ENCODE measurements at regions not wholly inside any gene's neighbourhood (a gene's known extent, or its start where the extent isn't known, plus 50 kb on each side); places are given as distances from the start of the nearest gene placed in this dataset.
"Not testable (repeated sequence)": the region's sequence is repeated elsewhere in the genome, so short reads cannot be mapped to it uniquely, and the experiment has no call there.

- no peaks in the 10 kb centered on the region for H3K27me3 ChIP-seq (ENCODE audit: control insufficient read depth in 2 of 2, insufficient read depth in 2 of 2, low read length in 2 of 2)
- H3K36me3 ChIP-seq (ENCODE audit: control insufficient read depth in 2 of 2, insufficient read depth in 2 of 2, low read length in 2 of 2), result no peaks in the 10 kb centered on the region
- no peak overlapping the region for H3K4me3 ChIP-seq (ENCODE audit: low read length in 2 of 2)
- no peaks in the 10 kb centered on the region for H3K9me3 ChIP-seq (ENCODE audit: control insufficient read depth in 2 of 2, low read length in 2 of 2)
- no peaks in the 10 kb centered on the region for H3K4me1 ChIP-seq (ENCODE audit: control insufficient read depth in 2 of 2, insufficient read depth in 2 of 2, low read length in 2 of 2)
- no peak overlapping the region for H3K27ac ChIP-seq (ENCODE audit: low read depth in 2 of 2, low read length in 2 of 2)
- no peak overlapping the region for H3K9ac ChIP-seq (ENCODE audit: low read depth in 1 of 2, low read length in 2 of 2)
Observed at GRCh38 chr7:106570948-106571418, 90.0 kb downstream of the CCDC71L start.

- Histone ChIP-seq H3K9me3 (ENCODE audit: control insufficient read depth in 2 of 2, low read length in 2 of 2) (no peaks in the 10 kb centered on the region), H3K4me1 (ENCODE audit: control insufficient read depth in 2 of 2, insufficient read depth in 2 of 2, low read length in 2 of 2) (no peaks in the 10 kb centered on the region), H3K36me3 (ENCODE audit: control insufficient read depth in 2 of 2, insufficient read depth in 2 of 2, low read length in 2 of 2) (no peaks in the 10 kb centered on the region), H3K9ac (ENCODE audit: low read depth in 1 of 2, low read length in 2 of 2) (no peak overlapping the region), H3K27me3 (ENCODE audit: control insufficient read depth in 2 of 2, insufficient read depth in 2 of 2, low read length in 2 of 2) (no peaks in the 10 kb centered on the region), H3K27ac (ENCODE audit: low read depth in 2 of 2, low read length in 2 of 2) (no peak overlapping the region), H3K4me3 (ENCODE audit: low read length in 2 of 2) (no peak overlapping the region)
Observed at GRCh38 chr7:106570146-106570545, 90.8 kb downstream of the CCDC71L start.

GRCh38 chr7:106569500-106569929, 91.4 kb downstream of the CCDC71L start:
- Histone ChIP-seq H3K27ac (ENCODE audit: low read depth in 2 of 2, low read length in 2 of 2) (no peak overlapping the region), H3K9ac (ENCODE audit: low read depth in 1 of 2, low read length in 2 of 2) (no peak overlapping the region), H3K27me3 (ENCODE audit: control insufficient read depth in 2 of 2, insufficient read depth in 2 of 2, low read length in 2 of 2) (no peaks in the 10 kb centered on the region), H3K4me1 (ENCODE audit: control insufficient read depth in 2 of 2, insufficient read depth in 2 of 2, low read length in 2 of 2) (no peaks in the 10 kb centered on the region), H3K4me3 (ENCODE audit: low read length in 2 of 2) (no peak overlapping the region), H3K9me3 (ENCODE audit: control insufficient read depth in 2 of 2, low read length in 2 of 2) (no peaks in the 10 kb centered on the region), H3K36me3 (ENCODE audit: control insufficient read depth in 2 of 2, insufficient read depth in 2 of 2, low read length in 2 of 2) (no peaks in the 10 kb centered on the region)

- Histone ChIP-seq H3K36me3 (ENCODE audit: control insufficient read depth in 2 of 2, insufficient read depth in 2 of 2, low read length in 2 of 2) (no peaks in the 10 kb centered on the region), H3K9ac (ENCODE audit: low read depth in 1 of 2, low read length in 2 of 2) (no peak overlapping the region), H3K27me3 (ENCODE audit: control insufficient read depth in 2 of 2, insufficient read depth in 2 of 2, low read length in 2 of 2) (no peaks in the 10 kb centered on the region), H3K4me3 (ENCODE audit: low read length in 2 of 2) (no peak overlapping the region), H3K27ac (ENCODE audit: low read depth in 2 of 2, low read length in 2 of 2) (no peak overlapping the region), H3K4me1 (ENCODE audit: control insufficient read depth in 2 of 2, insufficient read depth in 2 of 2, low read length in 2 of 2) (no peaks in the 10 kb centered on the region), H3K9me3 (ENCODE audit: control insufficient read depth in 2 of 2, low read length in 2 of 2) (no peaks in the 10 kb centered on the region)
Observed at GRCh38 chr7:106568680-106569499, 92.1 kb downstream of the CCDC71L start.

- Histone ChIP-seq H3K4me3 (ENCODE audit: low read length in 2 of 2) (no peak overlapping the region), H3K9ac (ENCODE audit: low read depth in 1 of 2, low read length in 2 of 2) (no peak overlapping the region), H3K27me3 (ENCODE audit: control insufficient read depth in 2 of 2, insufficient read depth in 2 of 2, low read length in 2 of 2) (no peaks in the 10 kb centered on the region), H3K9me3 (ENCODE audit: control insufficient read depth in 2 of 2, low read length in 2 of 2) (no peaks in the 10 kb centered on the region), H3K27ac (ENCODE audit: low read depth in 2 of 2, low read length in 2 of 2) (no peak overlapping the region), H3K36me3 (ENCODE audit: control insufficient read depth in 2 of 2, insufficient read depth in 2 of 2, low read length in 2 of 2) (no peaks in the 10 kb centered on the region), H3K4me1 (ENCODE audit: control insufficient read depth in 2 of 2, insufficient read depth in 2 of 2, low read length in 2 of 2) (no peaks in the 10 kb centered on the region)
Observed at GRCh38 chr7:106568002-106568679, 92.8 kb downstream of the CCDC71L start.

GRCh38 chr7:106567204-106568001, 93.6 kb downstream of the CCDC71L start:
- not testable (repeated sequence) for H3K9me3 ChIP-seq (ENCODE audit: control insufficient read depth in 2 of 2, low read length in 2 of 2); H3K36me3 ChIP-seq (ENCODE audit: control insufficient read depth in 2 of 2, insufficient read depth in 2 of 2, low read length in 2 of 2); H3K4me3 ChIP-seq (ENCODE audit: low read length in 2 of 2); H3K27me3 ChIP-seq (ENCODE audit: control insufficient read depth in 2 of 2, insufficient read depth in 2 of 2, low read length in 2 of 2); H3K9ac ChIP-seq (ENCODE audit: low read depth in 1 of 2, low read length in 2 of 2); H3K4me1 ChIP-seq (ENCODE audit: control insufficient read depth in 2 of 2, insufficient read depth in 2 of 2, low read length in 2 of 2); H3K27ac ChIP-seq (ENCODE audit: low read depth in 2 of 2, low read length in 2 of 2)

- Histone ChIP-seq H3K4me3 (ENCODE audit: low read length in 2 of 2) (no peak overlapping the region), H3K9ac (ENCODE audit: low read depth in 1 of 2, low read length in 2 of 2) (no peak overlapping the region), H3K9me3 (ENCODE audit: control insufficient read depth in 2 of 2, low read length in 2 of 2) (no peaks in the 10 kb centered on the region), H3K36me3 (ENCODE audit: control insufficient read depth in 2 of 2, insufficient read depth in 2 of 2, low read length in 2 of 2) (no peaks in the 10 kb centered on the region), H3K4me1 (ENCODE audit: control insufficient read depth in 2 of 2, insufficient read depth in 2 of 2, low read length in 2 of 2) (no peaks in the 10 kb centered on the region), H3K27ac (ENCODE audit: low read depth in 2 of 2, low read length in 2 of 2) (no peak overlapping the region), H3K27me3 (ENCODE audit: control insufficient read depth in 2 of 2, insufficient read depth in 2 of 2, low read length in 2 of 2) (no peaks in the 10 kb centered on the region)
Observed at GRCh38 chr7:106566672-106567071, 94.3 kb downstream of the CCDC71L start.

- H3K9me3 ChIP-seq (ENCODE audit: control insufficient read depth in 2 of 2, low read length in 2 of 2), result no peaks in the 10 kb centered on the region
- H3K27me3 ChIP-seq (ENCODE audit: control insufficient read depth in 2 of 2, insufficient read depth in 2 of 2, low read length in 2 of 2), result no peaks in the 10 kb centered on the region
- no peak overlapping the region for H3K9ac ChIP-seq (ENCODE audit: low read depth in 1 of 2, low read length in 2 of 2)
- no peak overlapping the region for H3K27ac ChIP-seq (ENCODE audit: low read depth in 2 of 2, low read length in 2 of 2)
- H3K36me3 ChIP-seq (ENCODE audit: control insufficient read depth in 2 of 2, insufficient read depth in 2 of 2, low read length in 2 of 2), result no peaks in the 10 kb centered on the region
- H3K4me3 ChIP-seq (ENCODE audit: low read length in 2 of 2), result no peak overlapping the region
- no peaks in the 10 kb centered on the region for H3K4me1 ChIP-seq (ENCODE audit: control insufficient read depth in 2 of 2, insufficient read depth in 2 of 2, low read length in 2 of 2)
Observed at GRCh38 chr7:106566196-106566595, 94.8 kb downstream of the CCDC71L start.

- Histone ChIP-seq H3K9ac (ENCODE audit: low read depth in 1 of 2, low read length in 2 of 2) (no peak overlapping the region), H3K9me3 (ENCODE audit: control insufficient read depth in 2 of 2, low read length in 2 of 2) (no peaks in the 10 kb centered on the region), H3K4me3 (ENCODE audit: low read length in 2 of 2) (no peak overlapping the region), H3K27me3 (ENCODE audit: control insufficient read depth in 2 of 2, insufficient read depth in 2 of 2, low read length in 2 of 2) (no peaks in the 10 kb centered on the region), H3K27ac (ENCODE audit: low read depth in 2 of 2, low read length in 2 of 2) (no peak overlapping the region), H3K4me1 (ENCODE audit: control insufficient read depth in 2 of 2, insufficient read depth in 2 of 2, low read length in 2 of 2) (no peaks in the 10 kb centered on the region), H3K36me3 (ENCODE audit: control insufficient read depth in 2 of 2, insufficient read depth in 2 of 2, low read length in 2 of 2) (no peaks in the 10 kb centered on the region)
Observed at GRCh38 chr7:106565428-106565827, 95.5 kb downstream of the CCDC71L start.

Data from mucosa of rectum (tissue), 2 donors.